ENCODE measurements at regions not wholly inside any gene's neighbourhood (a gene's known extent, or its start where the extent isn't known, plus 50 kb on each side); places are given as distances from the start of the nearest gene placed in this dataset.
"Not testable (repeated sequence)": the region's sequence is repeated elsewhere in the genome, so short reads cannot be mapped to it uniquely, and the experiment has no call there.

GRCh38 chr5:50582699-50583098, 83.7 kb upstream of the PARP8 start:
- no peak overlapping the region for H3K4me3 ChIP-seq (ENCODE audit: low read depth, low read length)
- no peak for DNase-seq (ENCODE audit: low read depth)

GRCh38 chr5:50583621-50584020, 82.8 kb upstream of the PARP8 start:
- H3K4me3 ChIP-seq (ENCODE audit: low read depth, low read length), result no peak overlapping the region
- DNase-seq (ENCODE audit: low read depth), result no peak

- not testable (repeated sequence) for H3K4me3 ChIP-seq (ENCODE audit: low read depth, low read length); DNase-seq (ENCODE audit: low read depth)
Observed at GRCh38 chr5:50588471-50588870, 78.0 kb upstream of the PARP8 start.

- not testable (repeated sequence) for H3K4me3 ChIP-seq (ENCODE audit: low read depth, low read length); DNase-seq (ENCODE audit: low read depth)
Observed at GRCh38 chr5:50590444-50591189, 75.8 kb upstream of the PARP8 start.

GRCh38 chr5:50591338-50591737, 75.1 kb upstream of the PARP8 start:
- not testable (repeated sequence) for DNase-seq (ENCODE audit: low read depth); H3K4me3 ChIP-seq (ENCODE audit: low read depth, low read length)

- H3K4me3 ChIP-seq (ENCODE audit: low read depth, low read length), result no peak overlapping the region
- no peak for DNase-seq (ENCODE audit: low read depth)
Observed at GRCh38 chr5:50593681-50594080, 72.8 kb upstream of the PARP8 start.

- peak; percentile 1 for DNase-seq (ENCODE audit: low read depth)
- no peak overlapping the region for H3K4me3 ChIP-seq (ENCODE audit: low read depth, low read length)
Observed at GRCh38 chr5:50595199-50595598, 71.2 kb upstream of the PARP8 start.

GRCh38 chr5:50601576-50601975, 64.9 kb upstream of the PARP8 start:
- DNase-seq (ENCODE audit: low read depth), result not testable (repeated sequence)

GRCh38 chr5:50606179-50606578, 60.3 kb upstream of the PARP8 start:
- DNase-seq (ENCODE audit: low read depth), result no peak
- no peak overlapping the region for H3K4me3 ChIP-seq (ENCODE audit: low read depth, low read length)

More at GRCh38 chr5:50601576-50601975, 64.9 kb upstream of the PARP8 start:
- not testable (repeated sequence) for H3K4me3 ChIP-seq (ENCODE audit: low read depth, low read length)

GRCh38 chr5:50607456-50607855, 59.0 kb upstream of the PARP8 start:
- DNase-seq (ENCODE audit: low read depth); H3K4me3 ChIP-seq (ENCODE audit: low read depth, low read length): not testable (repeated sequence)

GRCh38 chr5:50607953-50608705, 58.3 kb upstream of the PARP8 start:
- not testable (repeated sequence) for DNase-seq (ENCODE audit: low read depth); H3K4me3 ChIP-seq (ENCODE audit: low read depth, low read length)

GRCh38 chr5:50613057-50613456, 53.4 kb upstream of the PARP8 start:
- H3K4me3 ChIP-seq (ENCODE audit: low read depth, low read length); DNase-seq (ENCODE audit: low read depth): not testable (repeated sequence)

Data from skeletal muscle cell (primary cell).